ENCODE measurements at regions not wholly inside any gene's neighbourhood (a gene's known extent, or its start where the extent isn't known, plus 50 kb on each side); places are given as distances from the start of the nearest gene placed in this dataset.
A peak's percentile ranks its signal among the peaks of the same experiment; 100 is the strongest.

DNA sequence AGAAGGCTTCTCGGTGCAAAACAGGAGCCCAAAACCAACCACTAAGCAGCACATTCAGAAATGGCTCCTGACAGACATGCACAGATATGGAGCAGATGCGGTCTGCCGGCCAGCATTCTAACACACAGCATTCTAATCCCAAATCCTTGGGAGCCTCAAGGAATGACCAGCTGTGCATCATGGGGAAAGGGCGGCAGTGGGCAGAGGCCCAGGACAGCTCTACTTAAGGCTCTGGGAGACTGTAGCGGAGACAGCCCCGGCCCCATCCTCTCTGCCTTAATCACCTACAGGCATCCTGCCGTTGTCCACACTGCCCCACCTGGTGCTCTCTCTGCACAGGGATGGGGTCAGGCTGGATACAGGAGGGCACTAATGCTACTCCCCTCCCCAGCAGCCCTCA is 1016.0 kb downstream of the UQCRFS1 start:
- no peak overlapping the region for H3K4me3 ChIP-seq (replicated peaks in 1 of 2; ENCODE audit: low read depth in 2 of 2, low read length in 2 of 2)
- TF ChIP-seq, protein P1, sequence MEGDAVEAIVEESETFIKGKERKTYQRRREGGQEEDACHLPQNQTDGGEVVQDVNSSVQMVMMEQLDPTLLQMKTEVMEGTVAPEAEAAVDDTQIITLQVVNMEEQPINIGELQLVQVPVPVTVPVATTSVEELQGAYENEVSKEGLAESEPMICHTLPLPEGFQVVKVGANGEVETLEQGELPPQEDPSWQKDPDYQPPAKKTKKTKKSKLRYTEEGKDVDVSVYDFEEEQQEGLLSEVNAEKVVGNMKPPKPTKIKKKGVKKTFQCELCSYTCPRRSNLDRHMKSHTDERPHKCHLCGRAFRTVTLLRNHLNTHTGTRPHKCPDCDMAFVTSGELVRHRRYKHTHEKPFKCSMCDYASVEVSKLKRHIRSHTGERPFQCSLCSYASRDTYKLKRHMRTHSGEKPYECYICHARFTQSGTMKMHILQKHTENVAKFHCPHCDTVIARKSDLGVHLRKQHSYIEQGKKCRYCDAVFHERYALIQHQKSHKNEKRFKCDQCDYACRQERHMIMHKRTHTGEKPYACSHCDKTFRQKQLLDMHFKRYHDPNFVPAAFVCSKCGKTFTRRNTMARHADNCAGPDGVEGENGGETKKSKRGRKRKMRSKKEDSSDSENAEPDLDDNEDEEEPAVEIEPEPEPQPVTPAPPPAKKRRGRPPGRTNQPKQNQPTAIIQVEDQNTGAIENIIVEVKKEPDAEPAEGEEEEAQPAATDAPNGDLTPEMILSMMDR (IDR thresholded peaks at IDR 0.05; ENCODE audit: low read depth, low read length) = no peak
- no peak for DNase-seq (ENCODE audit: low read depth in 2 of 2)

DNA sequence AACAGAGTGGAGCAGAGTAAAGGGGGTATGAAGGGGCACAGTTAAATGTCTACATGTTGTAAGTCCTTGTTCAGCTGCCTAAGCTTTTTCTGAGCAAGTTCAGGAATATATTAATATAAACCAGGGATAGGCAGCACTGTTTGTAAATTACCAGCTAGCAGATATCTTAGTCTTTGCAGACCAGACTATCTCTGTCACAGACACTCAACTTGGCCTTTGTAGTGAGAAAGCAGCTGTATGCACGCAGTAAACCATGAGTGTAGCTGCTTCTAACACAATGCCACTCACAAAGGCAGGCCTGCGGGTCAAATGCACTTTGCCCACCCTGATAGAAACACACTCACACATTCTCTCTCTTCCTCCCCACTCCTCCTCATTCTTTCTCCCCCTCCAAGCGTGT is 1016.9 kb downstream of the UQCRFS1 start:
- H3K4me3 ChIP-seq (replicated peaks in 1 of 2; ENCODE audit: low read depth in 2 of 2, low read length in 2 of 2) = no peak overlapping the region
- DNase-seq (ENCODE audit: low read depth in 2 of 2) = no peak
- TF ChIP-seq, protein P1 (IDR thresholded peaks at IDR 0.05; ENCODE audit: low read depth, low read length) = no peak

DNA sequence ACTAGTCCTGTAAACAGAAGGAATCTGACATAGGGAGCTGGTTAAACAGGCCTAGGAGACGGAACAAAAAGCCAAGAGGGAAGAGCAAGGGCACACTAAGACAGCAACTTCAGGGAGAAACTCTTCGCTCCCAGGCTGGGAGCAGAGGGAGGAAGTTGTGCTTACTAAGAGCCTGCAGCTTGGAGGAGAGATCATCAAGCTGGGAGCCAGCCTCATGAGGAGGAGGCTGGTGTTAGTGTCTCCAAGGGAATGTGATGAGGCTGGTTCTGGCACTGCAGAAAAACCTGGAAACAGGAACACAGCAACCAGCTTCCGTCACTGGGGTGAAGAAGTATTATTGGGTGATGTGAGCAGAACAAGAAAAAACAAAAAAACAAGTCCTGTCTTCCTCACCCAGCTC is 1027.3 kb downstream of the UQCRFS1 start:
- DNase-seq (ENCODE audit: low read depth in 2 of 2) = no peak
- H3K4me3 ChIP-seq (replicated peaks in 1 of 2; ENCODE audit: low read depth in 2 of 2, low read length in 2 of 2) = no peak overlapping the region
- TF ChIP-seq, protein P1 (IDR thresholded peaks at IDR 0.05; ENCODE audit: low read depth, low read length) = no peak

DNA sequence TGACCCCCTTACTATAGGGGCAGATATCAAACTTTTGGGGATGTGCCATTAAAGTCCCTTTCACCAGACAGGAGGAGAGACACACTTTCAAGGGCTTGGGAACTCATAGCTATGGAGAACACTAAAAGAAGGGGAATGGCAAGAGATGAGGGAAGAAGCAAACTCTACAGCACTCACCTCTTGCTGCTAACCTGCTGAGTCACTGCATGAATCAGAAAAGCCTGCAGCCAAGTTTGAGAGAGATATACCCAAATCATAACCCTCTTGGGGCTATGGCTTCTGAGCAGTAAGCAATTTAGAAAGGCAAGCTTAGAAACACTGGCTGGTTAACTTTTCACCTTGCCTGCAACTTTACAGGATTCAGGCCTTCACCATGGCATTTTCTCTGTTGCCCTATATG is 1028.0 kb downstream of the UQCRFS1 start:
- TF ChIP-seq, protein P1 (IDR thresholded peaks at IDR 0.05; ENCODE audit: low read depth, low read length) = no peak

DNA sequence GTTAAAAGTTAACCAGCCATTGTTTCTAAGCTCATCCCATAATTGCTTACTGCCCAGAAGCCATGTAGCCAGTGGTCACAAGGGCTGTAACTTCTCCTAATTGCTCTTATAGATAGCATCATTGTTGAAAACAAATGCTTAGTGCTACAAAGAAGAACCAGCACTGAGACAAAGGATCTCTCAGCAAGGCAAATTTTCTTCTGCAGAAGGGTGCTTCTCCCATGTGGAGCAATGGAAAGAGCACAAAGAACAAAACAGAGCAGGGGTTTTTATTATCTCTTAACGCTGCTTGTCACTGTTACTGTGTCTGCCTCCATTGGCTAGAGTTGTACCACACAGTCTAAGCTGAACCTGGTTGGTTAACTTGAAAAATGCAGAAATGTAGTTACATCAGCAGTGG is 1036.8 kb downstream of the UQCRFS1 start:
- DNase-seq (ENCODE audit: low read depth in 2 of 2) = no peak
- TF ChIP-seq, protein P1 (IDR thresholded peaks at IDR 0.05; ENCODE audit: low read depth, low read length) = no peak
- H3K4me3 ChIP-seq (replicated peaks in 1 of 2; ENCODE audit: low read depth in 2 of 2, low read length in 2 of 2) = no peak overlapping the region

More for the DNA sequence above, 1028.0 kb downstream of the UQCRFS1 start:
- DNase-seq (ENCODE audit: low read depth in 2 of 2) = peak; percentile 3 to 25
- no peak overlapping the region for H3K4me3 ChIP-seq (replicated peaks in 1 of 2; ENCODE audit: low read depth in 2 of 2, low read length in 2 of 2)

DNA sequence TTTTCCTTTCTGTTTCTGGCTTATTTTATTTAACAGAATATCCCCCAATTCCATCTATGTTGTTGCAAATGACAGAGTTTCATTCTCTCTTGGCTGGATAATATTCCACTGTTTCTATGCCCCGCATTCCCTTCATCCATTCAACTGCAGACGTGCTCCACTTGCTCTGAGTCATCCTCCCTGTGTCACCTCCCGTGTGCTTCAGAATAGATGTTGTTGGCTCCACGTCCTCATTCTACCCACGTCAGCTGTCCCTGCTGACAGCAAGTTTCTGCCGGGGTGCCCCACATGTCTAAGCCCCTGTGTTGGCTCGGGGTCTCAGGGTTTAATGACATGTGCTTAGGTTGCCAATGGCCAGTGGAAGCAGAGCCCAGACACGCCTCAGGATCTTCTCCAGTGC is 1041.0 kb downstream of the UQCRFS1 start:
- no peak overlapping the region for H3K4me3 ChIP-seq (replicated peaks in 1 of 2; ENCODE audit: low read depth in 2 of 2, low read length in 2 of 2)
- TF ChIP-seq, protein P1 (IDR thresholded peaks at IDR 0.05; ENCODE audit: low read depth, low read length) = no peak
- DNase-seq (ENCODE audit: low read depth in 2 of 2) = no peak

DNA sequence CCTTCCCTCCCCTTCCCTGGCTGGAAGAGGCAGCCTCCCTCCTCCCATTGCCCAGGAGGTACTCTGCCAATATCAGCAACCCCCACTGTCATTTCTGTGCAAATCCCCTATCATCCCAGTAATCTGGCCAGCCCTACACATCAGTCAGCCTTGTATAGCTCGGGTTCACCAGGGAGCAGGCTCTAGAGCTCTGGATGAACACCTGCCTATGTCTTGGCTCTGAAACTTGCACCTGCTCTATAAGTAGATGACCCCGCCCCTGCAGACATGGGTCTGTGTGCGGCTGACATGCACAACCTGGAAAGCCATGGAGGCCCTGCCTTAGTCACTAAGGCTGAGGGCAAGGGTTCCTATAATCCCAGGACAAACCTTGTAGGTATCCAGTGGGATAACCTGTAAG is 1042.9 kb downstream of the UQCRFS1 start:
- DNase-seq (ENCODE audit: low read depth in 2 of 2) = no peak
- H3K4me3 ChIP-seq (replicated peaks in 1 of 2; ENCODE audit: low read depth in 2 of 2, low read length in 2 of 2) = no peak overlapping the region
- TF ChIP-seq, protein P1 (IDR thresholded peaks at IDR 0.05; ENCODE audit: low read depth, low read length) = no peak

Data from cardiac fibroblast (primary cell).